ENCODE measurements at regions not wholly inside any gene's neighbourhood (a gene's known extent, or its start where the extent isn't known, plus 50 kb on each side); places are given as distances from the start of the nearest gene placed in this dataset.

DNA sequence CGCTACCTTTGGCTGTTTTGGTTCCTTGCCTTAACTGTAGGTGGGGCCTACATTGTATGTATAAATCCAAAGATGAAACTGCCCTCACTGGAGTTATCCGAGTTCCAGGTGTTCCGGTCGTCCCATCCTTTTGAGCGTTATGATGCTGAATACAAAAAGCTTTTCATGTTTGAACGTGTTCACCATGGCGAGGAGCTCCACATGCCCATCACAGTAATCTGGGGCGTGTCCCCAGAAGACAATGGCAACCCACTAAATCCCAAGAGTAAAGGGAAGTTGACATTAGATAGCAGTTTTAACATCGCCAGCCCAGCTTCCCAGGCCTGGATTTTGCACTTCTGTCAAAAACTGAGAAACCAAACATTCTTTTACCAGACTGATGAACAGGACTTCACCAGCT is 139.5 kb downstream of the TLR5 start:
- TF ChIP-seq POLR2A (IDR thresholded peaks at IDR 0.05; ENCODE audit: borderline replicate concordance, extremely low read depth, insufficient read depth, insufficient read length) (no peak), YY1 (IDR thresholded peaks at IDR 0.05; ENCODE audit: extremely low read depth, insufficient replicate concordance, low read depth, low read length) (no peak), POLR2AphosphoS5 (IDR thresholded peaks at IDR 0.05; ENCODE audit: low read depth, low read length) (no peak), ZFX (IDR thresholded peaks at IDR 0.05) (no peak), MAX (IDR thresholded peaks at IDR 0.05) (no peak), JUND (IDR thresholded peaks at IDR 0.05) (no peak), RAD21 (IDR thresholded peaks at IDR 0.05; ENCODE audit: low read depth) (no peak), EGR1 (IDR thresholded peaks at IDR 0.05; ENCODE audit: low read depth) (no peak)
- TF ChIP-seq, protein P1, sequence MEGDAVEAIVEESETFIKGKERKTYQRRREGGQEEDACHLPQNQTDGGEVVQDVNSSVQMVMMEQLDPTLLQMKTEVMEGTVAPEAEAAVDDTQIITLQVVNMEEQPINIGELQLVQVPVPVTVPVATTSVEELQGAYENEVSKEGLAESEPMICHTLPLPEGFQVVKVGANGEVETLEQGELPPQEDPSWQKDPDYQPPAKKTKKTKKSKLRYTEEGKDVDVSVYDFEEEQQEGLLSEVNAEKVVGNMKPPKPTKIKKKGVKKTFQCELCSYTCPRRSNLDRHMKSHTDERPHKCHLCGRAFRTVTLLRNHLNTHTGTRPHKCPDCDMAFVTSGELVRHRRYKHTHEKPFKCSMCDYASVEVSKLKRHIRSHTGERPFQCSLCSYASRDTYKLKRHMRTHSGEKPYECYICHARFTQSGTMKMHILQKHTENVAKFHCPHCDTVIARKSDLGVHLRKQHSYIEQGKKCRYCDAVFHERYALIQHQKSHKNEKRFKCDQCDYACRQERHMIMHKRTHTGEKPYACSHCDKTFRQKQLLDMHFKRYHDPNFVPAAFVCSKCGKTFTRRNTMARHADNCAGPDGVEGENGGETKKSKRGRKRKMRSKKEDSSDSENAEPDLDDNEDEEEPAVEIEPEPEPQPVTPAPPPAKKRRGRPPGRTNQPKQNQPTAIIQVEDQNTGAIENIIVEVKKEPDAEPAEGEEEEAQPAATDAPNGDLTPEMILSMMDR (IDR thresholded peaks at IDR 0.05 in 2 of 3, conservative IDR thresholded peaks at IDR 0.05 in 1 of 3; ENCODE audit: borderline replicate concordance in 1 of 3, insufficient read depth in 1 of 3, low read depth in 2 of 3, low read length in 2 of 3), result no peak
- TF ChIP-seq, protein P2, sequence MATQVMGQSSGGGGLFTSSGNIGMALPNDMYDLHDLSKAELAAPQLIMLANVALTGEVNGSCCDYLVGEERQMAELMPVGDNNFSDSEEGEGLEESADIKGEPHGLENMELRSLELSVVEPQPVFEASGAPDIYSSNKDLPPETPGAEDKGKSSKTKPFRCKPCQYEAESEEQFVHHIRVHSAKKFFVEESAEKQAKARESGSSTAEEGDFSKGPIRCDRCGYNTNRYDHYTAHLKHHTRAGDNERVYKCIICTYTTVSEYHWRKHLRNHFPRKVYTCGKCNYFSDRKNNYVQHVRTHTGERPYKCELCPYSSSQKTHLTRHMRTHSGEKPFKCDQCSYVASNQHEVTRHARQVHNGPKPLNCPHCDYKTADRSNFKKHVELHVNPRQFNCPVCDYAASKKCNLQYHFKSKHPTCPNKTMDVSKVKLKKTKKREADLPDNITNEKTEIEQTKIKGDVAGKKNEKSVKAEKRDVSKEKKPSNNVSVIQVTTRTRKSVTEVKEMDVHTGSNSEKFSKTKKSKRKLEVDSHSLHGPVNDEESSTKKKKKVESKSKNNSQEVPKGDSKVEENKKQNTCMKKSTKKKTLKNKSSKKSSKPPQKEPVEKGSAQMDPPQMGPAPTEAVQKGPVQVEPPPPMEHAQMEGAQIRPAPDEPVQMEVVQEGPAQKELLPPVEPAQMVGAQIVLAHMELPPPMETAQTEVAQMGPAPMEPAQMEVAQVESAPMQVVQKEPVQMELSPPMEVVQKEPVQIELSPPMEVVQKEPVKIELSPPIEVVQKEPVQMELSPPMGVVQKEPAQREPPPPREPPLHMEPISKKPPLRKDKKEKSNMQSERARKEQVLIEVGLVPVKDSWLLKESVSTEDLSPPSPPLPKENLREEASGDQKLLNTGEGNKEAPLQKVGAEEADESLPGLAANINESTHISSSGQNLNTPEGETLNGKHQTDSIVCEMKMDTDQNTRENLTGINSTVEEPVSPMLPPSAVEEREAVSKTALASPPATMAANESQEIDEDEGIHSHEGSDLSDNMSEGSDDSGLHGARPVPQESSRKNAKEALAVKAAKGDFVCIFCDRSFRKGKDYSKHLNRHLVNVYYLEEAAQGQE (IDR thresholded peaks at IDR 0.05; ENCODE audit: low read depth), result no peak
